G401 (cell line): ENCODE measurements at regions not wholly inside any gene's neighbourhood (a gene's known extent, or its start where the extent isn't known, plus 50 kb on each side); places are given as distances from the start of the nearest gene placed in this dataset.

Source experiments
- DNase-seq: peaks from one replicate; pipeline ENCODE4 v3.0.0-alpha.2; 2015; ENCODE audit warnings: low spot score
- in situ Hi-C: cut with HindIII; loops from 2 replicates; pipeline ENCODE4 v1.10.0; 2016; ENCODE audit warnings: low sequenced_read_pairs, mixed read lengths

DNA sequence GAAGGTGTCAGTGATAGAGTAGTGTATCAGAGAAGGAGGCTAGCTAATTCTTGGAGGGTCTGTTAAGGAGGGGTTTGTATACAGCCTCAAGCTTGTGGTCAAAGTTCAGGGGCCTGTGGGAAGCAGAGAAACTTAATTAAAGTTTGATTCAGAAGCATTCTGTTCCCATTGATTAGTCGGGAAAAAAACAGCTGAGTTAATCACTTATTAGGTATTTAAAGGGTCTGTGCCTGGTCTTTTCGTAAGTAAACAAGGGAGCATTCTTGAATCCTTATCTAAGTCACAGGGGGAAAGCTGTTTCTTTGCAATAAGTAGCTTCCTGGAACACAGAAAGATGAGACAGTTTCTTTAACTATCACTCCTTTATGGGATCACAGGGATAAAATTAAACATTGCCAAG is 492.1 kb downstream of the PCDH10 start:
- DNase-seq, result no peak
- in situ Hi-C loops, result no loop called here

DNA sequence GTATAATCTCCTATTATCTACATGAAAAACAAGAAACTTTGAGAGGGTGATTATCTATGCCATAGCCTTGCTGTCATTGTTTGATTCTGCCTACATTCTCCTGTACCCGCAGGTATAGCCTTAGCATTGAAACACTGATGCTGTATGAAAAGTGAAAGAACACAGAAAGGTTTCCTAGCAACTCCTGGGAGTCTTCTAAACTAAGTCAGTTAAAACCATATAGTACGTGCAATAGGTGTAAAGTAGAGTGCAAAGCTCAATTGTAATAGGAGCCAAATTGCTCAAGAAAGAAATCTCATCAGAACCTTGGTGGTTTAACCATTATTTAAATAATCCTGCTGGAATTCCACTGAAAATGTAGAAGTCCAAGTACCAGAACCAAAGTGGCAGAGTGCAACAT is 489.7 kb downstream of the PCDH10 start:
- in situ Hi-C loops, result no loop called here
- no peak for DNase-seq

GRCh38 chr4:133637161-133637560 is 488.1 kb downstream of the PCDH10 start:
- in situ Hi-C loops, result no loop called here
- DNase-seq, result no peak

DNA sequence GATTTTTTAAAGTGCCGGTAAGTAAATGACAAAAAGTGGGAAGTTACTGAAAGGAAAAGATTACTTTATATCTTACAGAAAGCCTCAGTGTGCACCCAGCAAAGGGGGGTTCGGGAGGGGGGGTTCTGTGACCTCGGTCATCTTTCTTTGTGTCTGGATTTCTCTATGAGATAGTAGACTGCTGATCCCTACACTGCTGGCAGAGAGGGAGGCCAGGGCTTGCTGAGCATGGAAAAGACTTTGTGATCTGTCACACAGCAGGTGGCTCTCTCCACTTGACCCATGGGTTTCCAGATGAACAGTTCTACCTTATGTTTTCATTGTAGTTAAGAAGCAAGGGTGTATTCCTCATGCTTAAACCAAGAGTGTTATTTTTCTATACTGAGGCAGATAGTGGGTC is 475.6 kb downstream of the PCDH10 start:
- no peak for DNase-seq

GRCh38 chr4:133623847-133624246 is 474.8 kb downstream of the PCDH10 start:
- DNase-seq, result no peak
- in situ Hi-C loops, result no loop called here

More for the DNA sequence above, 475.6 kb downstream of the PCDH10 start:
- in situ Hi-C loops, result no loop called here

GRCh38 chr4:133621628-133622027 is 472.5 kb downstream of the PCDH10 start:
- in situ Hi-C loops, result no loop called here
- DNase-seq, result no peak

- in situ Hi-C loops, result no loop called here
These were observed 471.5 kb downstream of the PCDH10 start for GRCh38 chr4:133620555-133620954.

DNA sequence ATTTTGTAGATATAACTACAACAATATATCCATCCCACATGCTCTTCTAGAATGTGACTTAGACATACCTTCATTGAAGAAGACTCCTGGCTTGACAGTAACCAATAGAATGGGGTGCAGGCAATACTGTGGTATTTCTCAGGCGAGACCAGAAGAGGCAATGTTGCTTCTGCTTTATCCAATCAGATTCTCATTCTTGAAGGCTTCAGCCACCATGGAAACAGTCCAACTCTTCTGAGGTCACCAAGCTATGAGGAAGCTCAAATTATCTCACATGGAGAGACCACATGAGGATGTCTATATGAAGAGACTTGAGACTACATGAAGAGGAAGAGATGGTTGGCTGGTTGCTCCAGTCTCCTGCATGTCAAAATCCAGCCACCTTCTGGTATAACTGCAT is 469.9 kb downstream of the PCDH10 start:
- no peak for DNase-seq
- in situ Hi-C loops, result no loop called here

More at GRCh38 chr4:133620555-133620954, 471.5 kb downstream of the PCDH10 start:
- no peak for DNase-seq

DNA sequence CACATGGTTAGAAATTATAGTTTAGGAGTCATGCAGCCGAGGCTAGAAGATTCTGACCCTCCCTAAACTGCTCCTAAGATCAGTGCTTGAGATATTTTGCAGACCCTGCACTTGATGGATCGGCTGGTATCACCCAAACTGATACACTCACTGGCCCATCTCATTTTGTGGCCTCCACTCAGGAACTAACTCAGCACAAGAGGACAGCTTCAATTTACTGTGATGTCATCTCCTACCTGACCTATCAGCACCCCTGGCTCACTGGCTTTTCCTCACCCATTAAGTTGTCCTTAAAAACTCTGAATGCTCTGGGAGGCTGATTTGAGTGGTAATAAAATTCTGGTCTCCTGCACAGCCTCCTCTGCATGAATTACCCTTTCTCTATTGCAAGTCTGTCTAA is 450.9 kb downstream of the PCDH10 start:
- in situ Hi-C loops, result no loop called here

GRCh38 chr4:133598779-133599178 is 449.7 kb downstream of the PCDH10 start:
- no peak for DNase-seq
- in situ Hi-C loops, result no loop called here

More for the DNA sequence above, 450.9 kb downstream of the PCDH10 start:
- DNase-seq, result no peak

DNA sequence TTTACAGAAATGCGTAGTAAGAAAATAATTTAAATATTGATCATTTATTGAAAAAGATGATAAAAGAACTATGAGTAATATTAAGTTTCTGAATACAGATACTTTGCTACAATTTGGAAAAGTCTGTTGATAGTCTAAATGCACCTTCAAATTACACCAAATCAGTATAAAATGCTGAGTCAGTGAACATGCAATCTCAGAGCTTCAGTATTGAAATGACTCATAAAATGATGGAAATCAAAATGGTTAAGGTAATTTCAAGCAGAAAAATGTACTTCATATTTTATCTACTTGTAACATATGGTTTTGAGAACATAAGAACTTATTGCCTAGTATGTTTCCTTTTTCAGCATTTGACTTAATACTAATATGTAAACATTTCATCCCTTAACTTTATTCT is 448.2 kb downstream of the PCDH10 start:
- no peak for DNase-seq
- in situ Hi-C loops, result no loop called here

GRCh38 chr4:133596459-133596858 is 447.4 kb downstream of the PCDH10 start:
- DNase-seq, result no peak
- in situ Hi-C loops, result no loop called here

DNA sequence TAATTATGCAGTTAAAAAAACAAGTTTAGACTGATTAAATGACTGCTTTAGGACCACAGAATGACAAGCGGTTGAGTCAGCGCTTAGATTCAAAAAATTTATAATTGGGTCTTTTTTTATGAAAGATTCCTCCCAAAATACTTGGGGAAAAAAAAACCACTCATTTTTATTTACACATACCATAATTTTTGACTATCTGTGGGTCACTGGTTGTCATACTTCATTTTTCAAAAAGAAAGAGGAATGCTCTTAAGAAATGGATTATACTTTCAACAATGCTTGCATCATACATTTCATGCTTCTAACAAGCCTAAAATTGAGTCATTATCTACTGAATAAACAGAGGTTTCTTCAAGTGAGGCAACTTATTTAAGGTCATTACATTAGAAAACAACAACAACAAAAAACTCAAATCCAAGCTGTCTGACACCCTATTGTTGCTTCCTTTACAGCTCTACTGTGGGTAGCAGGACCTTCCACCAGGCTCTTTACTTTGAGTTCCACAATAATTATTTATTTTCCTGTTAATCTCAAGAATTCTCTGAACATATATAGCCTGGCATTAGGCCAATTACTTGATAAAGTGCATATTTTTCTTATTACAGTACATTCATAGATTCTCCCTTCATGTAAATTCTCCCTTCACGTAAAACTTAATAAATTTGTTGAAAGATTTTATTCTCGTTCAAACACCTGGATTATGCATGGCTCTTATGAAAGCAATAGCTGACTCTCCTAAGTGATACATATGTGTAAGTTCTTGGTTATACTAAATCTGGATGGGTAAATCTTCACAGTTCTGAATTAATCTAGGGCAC is 445.5 kb downstream of the PCDH10 start:
- in situ Hi-C loops, result no loop called here
- DNase-seq, result no peak

GRCh38 chr4:133593764-133594163 is 444.7 kb downstream of the PCDH10 start:
- in situ Hi-C loops, result no loop called here
- DNase-seq, result no peak

- no peak for DNase-seq
- in situ Hi-C loops, result no loop called here
These were observed 443.5 kb downstream of the PCDH10 start for GRCh38 chr4:133592591-133592990.

- in situ Hi-C loops, result no loop called here
- DNase-seq, result no peak
These were observed 443.0 kb downstream of the PCDH10 start for GRCh38 chr4:133592106-133592505.

DNA sequence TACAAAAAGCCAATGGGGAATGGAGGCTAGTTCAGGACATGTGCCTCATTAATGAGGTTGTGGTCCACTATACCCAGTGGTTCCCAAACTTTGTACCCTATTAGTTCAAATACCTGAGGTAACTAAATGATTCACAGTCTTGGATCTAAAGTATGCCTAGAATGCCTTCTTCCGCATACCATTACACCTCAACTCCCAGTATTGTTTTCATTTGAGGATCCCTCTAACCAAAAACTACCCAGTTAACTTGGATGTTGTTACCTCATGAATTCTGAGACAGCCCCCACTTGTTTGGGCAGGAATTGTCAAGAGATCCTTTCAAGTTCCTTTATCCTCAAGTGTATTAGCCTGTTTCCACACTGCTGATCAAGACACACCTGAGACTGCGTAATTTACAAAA is 439.2 kb downstream of the PCDH10 start:
- no peak for DNase-seq
- in situ Hi-C loops, result no loop called here

GRCh38 chr4:133585323-133585722 is 436.2 kb downstream of the PCDH10 start:
- DNase-seq, result no peak
- in situ Hi-C loops, result no loop called here

- in situ Hi-C loops, result no loop called here
- DNase-seq, result no peak
These were observed 435.6 kb downstream of the PCDH10 start for GRCh38 chr4:133584714-133585113.

GRCh38 chr4:133581996-133582619 is 433.0 kb downstream of the PCDH10 start:
- DNase-seq, result no peak
- in situ Hi-C loops, result no loop called here

GRCh38 chr4:133574248-133574647 is 425.2 kb downstream of the PCDH10 start:
- DNase-seq, result no peak
- in situ Hi-C loops, result no loop called here
